ENCODE measurements at regions not wholly inside any gene's neighbourhood (a gene's known extent, or its start where the extent isn't known, plus 50 kb on each side); places are given as distances from the start of the nearest gene placed in this dataset.
A peak's percentile ranks its signal among the peaks of the same experiment; 100 is the strongest.

- Histone ChIP-seq H3K4me2 (no peak overlapping the region), H3K9me3 (no peaks in the 10 kb centered on the region), H3K4me1 (no peaks in the 10 kb centered on the region), H3K4me3 (no peak overlapping the region), H3K27ac (no peak overlapping the region)
- ATAC-seq (no peak), DNase-seq (ENCODE audit: low read depth in 1 of 2, low spot score in 1 of 2) (peak in 1 of 2 experiments; percentile 10), FAIRE-seq (no peak)
- CTCF ChIA-PET = interaction anchor here (1.1 kb wide), 1 partner anchor 11 kb away, joined by 4 read pairs; no protein-coding TSS in a partner anchor
- POLR2A ChIA-PET = no interaction called here
- no peak for TF ChIP-seq FOSL2 (IDR thresholded peaks at IDR 0.05)
- TF ChIP-seq FOSL2 (CRISPR knock-in tag; IDR thresholded peaks at IDR 0.05) = no peak
- no peak for TF ChIP-seq BCL3 (IDR thresholded peaks at IDR 0.05)
- TF ChIP-seq CHD4 (IDR thresholded peaks at IDR 0.05; ENCODE audit: borderline replicate concordance) = no peak
- TF ChIP-seq CBX2 (IDR thresholded peaks at IDR 0.05; ENCODE audit: borderline replicate concordance, low read depth) = no peak
- no peak for TF ChIP-seq EHF (CRISPR knock-in tag; IDR thresholded peaks at IDR 0.05)
- TF ChIP-seq HOXB13 (CRISPR knock-in tag; IDR thresholded peaks at IDR 0.05; ENCODE audit: low read depth) = no peak
- no peak for TF ChIP-seq HOXA7 (CRISPR knock-in tag; IDR thresholded peaks at IDR 0.05)
- TF ChIP-seq HES2 (IDR thresholded peaks at IDR 0.05) = no peak
- no peak for TF ChIP-seq JUN (IDR thresholded peaks at IDR 0.05)
- no peak for TF ChIP-seq HMGXB4 (CRISPR knock-in tag; IDR thresholded peaks at IDR 0.05; ENCODE audit: borderline replicate concordance)
- no peak for TF ChIP-seq ZSCAN20 (CRISPR knock-in tag; IDR thresholded peaks at IDR 0.05)
- TF ChIP-seq RARB (CRISPR knock-in tag; IDR thresholded peaks at IDR 0.05) = no peak
- TF ChIP-seq ATOH8 (CRISPR knock-in tag; IDR thresholded peaks at IDR 0.05; ENCODE audit: low read depth) = no peak
- 7% methylated on average over 3 of the region's 3 CpGs for WGBS (ENCODE audit: missing lambda C conversion rate)
Observed at GRCh38 chr14:24721775-24722174, 87.8 kb upstream of the GZMB start.

GRCh38 chr14:24715239-24715638 lies 81.2 kb upstream of the GZMB start:
- CTCF ChIA-PET = interaction anchor here (1.1 to 2.9 kb wide), 2 partner anchors 11 to 417 kb away, joined by 3 to 7 read pairs; no protein-coding TSS in a partner anchor
- TF ChIP-seq HMGXB4 (CRISPR knock-in tag; IDR thresholded peaks at IDR 0.05; ENCODE audit: borderline replicate concordance) = no peak
- no peak for TF ChIP-seq ELK1 (IDR thresholded peaks at IDR 0.05; ENCODE audit: low read depth, low read length)
- TF ChIP-seq RNF2 (IDR thresholded peaks at IDR 0.05; ENCODE audit: borderline replicate concordance, low read depth) = no peak
- TF ChIP-seq MAX (IDR thresholded peaks at IDR 0.05) = no peak
- TF ChIP-seq HOXB13 (CRISPR knock-in tag; IDR thresholded peaks at IDR 0.05; ENCODE audit: low read depth) = no peak
- TF ChIP-seq RCOR1 (IDR thresholded peaks at IDR 0.05; ENCODE audit: low read depth, low read length) = no peak
- no peak for TF ChIP-seq CHD4 (IDR thresholded peaks at IDR 0.05; ENCODE audit: borderline replicate concordance)
- TF ChIP-seq RARB (CRISPR knock-in tag; IDR thresholded peaks at IDR 0.05) = no peak
- no peak for TF ChIP-seq HDAC2 (IDR thresholded peaks at IDR 0.05)
- TF ChIP-seq REST (IDR thresholded peaks at IDR 0.05) = no peak
- no peak for TF ChIP-seq ATOH8 (CRISPR knock-in tag; IDR thresholded peaks at IDR 0.05; ENCODE audit: low read depth)
- no peak for TF ChIP-seq SREBF2 (IDR thresholded peaks at IDR 0.05)
- TF ChIP-seq PHF8 (IDR thresholded peaks at IDR 0.05; ENCODE audit: borderline replicate concordance, low read depth) = no peak
- TF ChIP-seq MAZ (IDR thresholded peaks at IDR 0.05; ENCODE audit: borderline replicate concordance, low read depth, low read length) = no peak
- no peak for TF ChIP-seq EHMT2 (IDR thresholded peaks at IDR 0.05; ENCODE audit: low read depth)
- no peak for TF ChIP-seq POLR2A (IDR thresholded peaks at IDR 0.05; ENCODE audit: low read length)
- 12% methylated on average over 2 of the region's 2 CpGs for WGBS (ENCODE audit: missing lambda C conversion rate)
- no peak for FAIRE-seq
- ATAC-seq = no peak
- DNase-seq (ENCODE audit: low read depth in 1 of 2, low spot score in 1 of 2) = no peak
- Histone ChIP-seq H3K4me2 (no peak overlapping the region), H3K27ac (no peak overlapping the region), H3K4me1 (no peaks in the 10 kb centered on the region), H3K9me3 (no peaks in the 10 kb centered on the region), H3K4me3 (no peak overlapping the region)
- POLR2A ChIA-PET = no interaction called here

All from A549 (cell line).